LNCaP clone FGC (cell line): ENCODE measurements at regions not wholly inside any gene's neighbourhood (a gene's known extent, or its start where the extent isn't known, plus 50 kb on each side); places are given as distances from the start of the nearest gene placed in this dataset.
"Not testable (repeated sequence)": the region's sequence is repeated elsewhere in the genome, so short reads cannot be mapped to it uniquely, and the experiment has no call there.

Experiments
- DNase-seq: peaks from one replicate; pipeline ENCODE4 v3.0.0-alpha.2; 2011; ENCODE audit warnings: low read depth
- H3K4me3 ChIP-seq: 2 replicates; pipeline ENCODE4 v1.5.1; 2011; ENCODE audit warnings: mild to moderate bottlenecking, low read depth, low read length, control low read depth
- CTCF ChIP-seq: IDR thresholded peaks from 2 replicates; pipeline ENCODE4 v1.5.1; 2012; ENCODE audit warnings: mild to moderate bottlenecking; ENCODE audit not compliant: control insufficient read depth, insufficient read depth; ENCODE audit errors: extremely low read depth

- H3K4me3 ChIP-seq: no peak overlapping the region
- DNase-seq: no peak
- no peak for TF ChIP-seq CTCF
Observed at GRCh38 chr21:18129526-18129925, 115.1 kb upstream of the CHODL start.

GRCh38 chr21:18118566-18118965, 126.1 kb upstream of the CHODL start:
- no peak for TF ChIP-seq CTCF
- DNase-seq: no peak
- no peak overlapping the region for H3K4me3 ChIP-seq

GRCh38 chr21:18117176-18117575, 127.5 kb upstream of the CHODL start:
- TF ChIP-seq CTCF: no peak
- DNase-seq: no peak
- H3K4me3 ChIP-seq: no peak overlapping the region

- H3K4me3 ChIP-seq: no peak overlapping the region
- no peak for DNase-seq
- TF ChIP-seq CTCF: no peak
Observed at GRCh38 chr21:18114810-18115209, 129.8 kb upstream of the CHODL start.

GRCh38 chr21:18104802-18105201, 139.8 kb upstream of the CHODL start:
- DNase-seq: no peak
- TF ChIP-seq CTCF: no peak
- H3K4me3 ChIP-seq: no peak overlapping the region

- not testable (repeated sequence) for DNase-seq, H3K4me3 ChIP-seq
Observed at GRCh38 chr21:18096413-18096812, 148.2 kb upstream of the CHODL start.

- TF ChIP-seq CTCF: no peak
- H3K4me3 ChIP-seq: no peak overlapping the region
- peak; percentile 47 for DNase-seq
Observed at GRCh38 chr21:18089786-18090185, 154.8 kb upstream of the CHODL start.

- no peak overlapping the region for H3K4me3 ChIP-seq
- DNase-seq: peak; percentile 48
- TF ChIP-seq CTCF: no peak
Observed at GRCh38 chr21:18070392-18070791, 174.2 kb upstream of the CHODL start.
